Right lobe of liver (tissue), 6 donors: ENCODE measurements at regions not wholly inside any gene's neighbourhood (a gene's known extent, or its start where the extent isn't known, plus 50 kb on each side); places are given as distances from the start of the nearest gene placed in this dataset.

Source experiments
- ATAC-seq, 4 donors: fragments of 200-7000 bp; cut with Tn5 transposase; one replicate each; pipeline ENCODE4 v1.9.1; 2020; ENCODE audit warnings: mild to moderate bottlenecking in 4 of 4, moderate library complexity in 4 of 4
- DNase-seq, 3 donors: peaks; one replicate each; pipeline ENCODE4 v3.0.0-alpha.2; 2020
- H3K27ac ChIP-seq, 3 donors: fragments of 200-600 bp; one replicate each; pipeline ENCODE4 v1.8.0; 2022
- H3K27me3 ChIP-seq, 2 donors: fragments of 200-600 bp; one replicate each; pipeline ENCODE4 v1.8.0; 2022
- H3K36me3 ChIP-seq, 4 donors: fragments of 200-600 bp; sonication (generic) in 1 of 4; one replicate each; pipeline versions ENCODE4 v1.5.1 to v1.8.0; 2017 to 2022; ENCODE audit warnings: control low read depth in 1 of 4
- H3K4me1 ChIP-seq, 4 donors: fragments of 200-600 bp; sonication (generic) in 1 of 4; one replicate each; pipeline versions ENCODE4 v1.5.1 to v1.8.0; 2017 to 2022; ENCODE audit warnings: control low read depth in 1 of 4
- H3K4me3 ChIP-seq, 3 donors: fragments of 200-600 bp; one replicate each; pipeline ENCODE4 v1.8.0; 2022
- H3K9me3 ChIP-seq, 4 donors: fragments of 200-600 bp; sonication (generic) in 1 of 4; one replicate each; pipeline versions ENCODE4 v1.5.1 to v1.8.0; 2017 to 2022; ENCODE audit warnings: control low read depth in 1 of 4
- POLR2A ChIP-seq: fragments of 450-650 bp; IDR thresholded peaks from one replicate; pipeline ENCODE4 v1.6.1; 2017; ENCODE audit warnings: antibody characterized with exemption, mild to moderate bottlenecking
- WGBS: methylation state at CpG from one replicate; pipeline ENCODE4 v1.1.6; 2018; ENCODE audit warnings: low coverage, low lambda C conversion rate; ENCODE audit not compliant: insufficient coverage; ENCODE audit errors: missing lambda C conversion rate; 5-methylcytosine and 5-hydroxymethylcytosine counted together
- intact Hi-C, 2 donors: fragments of 100-400 bp; cut with DNase I; formaldehyde crosslinking; loops; one replicate each; pipeline versions ENCODE4 v1.11.2 to v1.14.1; 2022
- TF ChIP-seq, protein P1 (sequence below), 4 donors: fragments of 200-600 bp in 3 of 4; fragments of 450-650 bp in 1 of 4; IDR thresholded peaks; one replicate each; pipeline versions ENCODE4 v1.5.1 to v1.8.0; 2016 to 2022; ENCODE audit warnings: antibody characterized with exemption in 4 of 4, mild to moderate bottlenecking in 2 of 4
- donor health status: DM: no; HTN: yes; CAD: no.
- donor health status: DM: no; HTN: no; CAD: no.
- donor health status: DM: no; HTN: no; CAD: no.
- donor health status: DM: no; HTN: yes; CAD: no.
- donor health status: DM: no; HTN: yes; CAD: no.

DNA sequence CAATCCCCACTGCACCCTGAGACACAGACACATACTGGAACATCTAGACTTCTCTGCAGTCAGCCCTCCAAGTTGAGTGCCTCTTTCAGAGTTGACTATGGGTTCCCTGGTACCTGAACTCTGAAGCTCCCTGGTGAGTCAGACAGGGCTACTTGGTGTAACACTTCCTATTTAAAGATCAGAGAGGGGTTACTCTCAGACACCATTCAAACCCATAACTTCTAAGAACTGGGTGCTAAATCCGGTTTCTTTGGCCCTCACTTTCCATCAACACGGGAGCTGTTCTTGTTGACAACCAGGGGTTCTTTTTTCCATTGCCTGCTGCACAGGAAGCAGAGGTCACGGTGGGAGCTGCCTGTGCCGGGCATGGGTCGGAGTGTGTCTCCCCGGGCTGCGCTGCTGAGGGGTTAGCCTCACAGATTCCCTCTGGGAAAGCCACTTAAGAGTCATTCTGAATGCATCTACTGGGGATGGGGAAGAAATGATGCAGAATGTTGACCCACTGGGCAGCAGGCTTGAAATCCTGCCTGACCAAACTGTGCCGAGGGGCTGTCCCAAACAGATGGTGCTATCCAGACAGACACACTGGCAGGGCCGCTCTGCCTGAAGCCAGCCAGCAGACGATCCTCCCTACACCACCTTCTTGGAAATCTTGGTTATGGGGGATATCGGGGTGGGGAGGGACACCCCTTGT lies 74.1 kb downstream of the PITPNM2 start:
- Histone ChIP-seq H3K36me3 (no peaks in the 10 kb centered on the region), H3K27me3 (no peaks in the 10 kb centered on the region), H3K4me3 (no peak overlapping the region), H3K27ac (peak overlapping the region in 1 of 3 donors; percentile 2), H3K9me3 (no peaks in the 10 kb centered on the region), H3K4me1 (peaks cover 0 to 18% (median 8%) of the 10 kb centered on the region in 4 donors)
- ATAC-seq (peak in 3 of 4 donors; percentile 20 to 53 (median 37)), DNase-seq (no peak)
- 59% methylated on average over 4 of the region's 11 CpGs for WGBS
- intact Hi-C loops = no loop called here
- TF ChIP-seq, protein P1, sequence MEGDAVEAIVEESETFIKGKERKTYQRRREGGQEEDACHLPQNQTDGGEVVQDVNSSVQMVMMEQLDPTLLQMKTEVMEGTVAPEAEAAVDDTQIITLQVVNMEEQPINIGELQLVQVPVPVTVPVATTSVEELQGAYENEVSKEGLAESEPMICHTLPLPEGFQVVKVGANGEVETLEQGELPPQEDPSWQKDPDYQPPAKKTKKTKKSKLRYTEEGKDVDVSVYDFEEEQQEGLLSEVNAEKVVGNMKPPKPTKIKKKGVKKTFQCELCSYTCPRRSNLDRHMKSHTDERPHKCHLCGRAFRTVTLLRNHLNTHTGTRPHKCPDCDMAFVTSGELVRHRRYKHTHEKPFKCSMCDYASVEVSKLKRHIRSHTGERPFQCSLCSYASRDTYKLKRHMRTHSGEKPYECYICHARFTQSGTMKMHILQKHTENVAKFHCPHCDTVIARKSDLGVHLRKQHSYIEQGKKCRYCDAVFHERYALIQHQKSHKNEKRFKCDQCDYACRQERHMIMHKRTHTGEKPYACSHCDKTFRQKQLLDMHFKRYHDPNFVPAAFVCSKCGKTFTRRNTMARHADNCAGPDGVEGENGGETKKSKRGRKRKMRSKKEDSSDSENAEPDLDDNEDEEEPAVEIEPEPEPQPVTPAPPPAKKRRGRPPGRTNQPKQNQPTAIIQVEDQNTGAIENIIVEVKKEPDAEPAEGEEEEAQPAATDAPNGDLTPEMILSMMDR (IDR thresholded peaks at IDR 0.05) = no peak

DNA sequence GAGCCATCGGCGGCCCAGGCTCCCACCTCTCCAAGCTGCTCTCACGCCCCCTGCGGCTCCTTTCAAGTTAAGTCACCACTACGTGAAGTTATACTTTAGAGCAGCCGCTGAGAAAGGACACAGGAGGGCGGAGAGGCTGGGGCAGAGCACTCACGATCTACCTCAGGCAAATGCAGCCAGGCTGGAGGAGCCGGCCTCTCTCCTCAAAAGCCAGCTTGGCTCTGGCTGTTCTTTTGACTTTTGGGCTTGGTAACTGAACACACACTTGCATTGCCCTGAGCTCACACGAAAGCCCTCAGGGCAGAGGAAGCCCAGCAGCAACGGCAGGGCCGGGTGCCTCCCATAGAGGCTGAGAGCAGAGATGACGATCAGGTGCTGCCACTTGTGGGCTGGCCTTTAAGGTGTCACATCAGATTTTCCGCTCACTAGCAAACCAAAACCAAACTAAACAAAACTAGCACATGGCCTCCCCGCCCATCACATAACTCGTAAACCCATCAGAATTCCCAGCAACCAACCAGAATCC lies 75.2 kb downstream of the PITPNM2 start:
- peak overlapping the region in 2 of 3 donors; percentile 13 to 34 for H3K27ac ChIP-seq
- ATAC-seq (peak; percentile 24 to 61 (median 34)), DNase-seq (no peak)
- WGBS = 82% methylated on average over 2 of the region's 16 CpGs
- H3K9me3 ChIP-seq = no peaks in the 10 kb centered on the region
- intact Hi-C loops = no loop called here
- H3K4me3 ChIP-seq = no peak overlapping the region
- no peak for TF ChIP-seq POLR2A
- TF ChIP-seq, protein P1 (IDR thresholded peaks at IDR 0.05) = no peak
- H3K27me3 ChIP-seq = no peaks in the 10 kb centered on the region
- H3K4me1 ChIP-seq = peaks cover under 1 to 28% (median 16%) of the 10 kb centered on the region in 4 donors
- no peaks in the 10 kb centered on the region for H3K36me3 ChIP-seq

DNA sequence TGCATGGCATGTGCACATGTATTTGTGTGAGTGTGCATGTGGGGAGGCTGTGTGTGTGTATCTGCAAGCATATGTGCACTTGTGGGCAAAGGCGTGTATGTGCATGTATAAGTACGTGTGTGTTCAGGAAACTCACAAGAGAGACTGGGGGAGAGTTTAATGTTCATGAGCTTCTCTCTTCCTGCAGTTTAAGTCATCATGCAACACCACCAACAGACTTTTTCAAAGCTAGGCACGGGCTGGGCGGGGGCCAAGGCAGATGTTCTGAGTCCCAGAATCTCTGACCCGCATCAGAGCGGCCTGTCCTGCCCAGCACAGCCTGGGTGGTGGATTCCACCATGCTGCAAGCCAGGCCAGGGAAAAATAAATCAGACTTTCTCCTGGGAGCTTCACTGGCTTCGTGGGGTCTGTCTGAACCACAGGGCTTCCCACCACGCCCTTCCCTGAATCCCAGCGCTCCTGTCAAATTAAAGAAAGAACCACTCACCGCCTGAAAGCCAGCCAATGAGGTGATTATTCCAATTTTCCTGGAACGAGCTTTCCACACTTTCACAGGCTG lies 75.7 kb downstream of the PITPNM2 start:
- Histone ChIP-seq H3K36me3 (no peaks in the 10 kb centered on the region), H3K4me1 (peaks cover 6 to 34% (median 21%) of the 10 kb centered on the region in 4 donors), H3K4me3 (no peak overlapping the region), H3K27me3 (no peaks in the 10 kb centered on the region), H3K27ac (peak overlapping the region in 2 of 3 donors; percentile 13 to 34), H3K9me3 (no peaks in the 10 kb centered on the region)
- TF ChIP-seq, protein P1 (IDR thresholded peaks at IDR 0.05) = no peak
- no peak for TF ChIP-seq POLR2A
- intact Hi-C loops = no loop called here
- 86% methylated on average over 6 of the region's 11 CpGs for WGBS
- DNase-seq = no peak
- no peak for ATAC-seq

DNA sequence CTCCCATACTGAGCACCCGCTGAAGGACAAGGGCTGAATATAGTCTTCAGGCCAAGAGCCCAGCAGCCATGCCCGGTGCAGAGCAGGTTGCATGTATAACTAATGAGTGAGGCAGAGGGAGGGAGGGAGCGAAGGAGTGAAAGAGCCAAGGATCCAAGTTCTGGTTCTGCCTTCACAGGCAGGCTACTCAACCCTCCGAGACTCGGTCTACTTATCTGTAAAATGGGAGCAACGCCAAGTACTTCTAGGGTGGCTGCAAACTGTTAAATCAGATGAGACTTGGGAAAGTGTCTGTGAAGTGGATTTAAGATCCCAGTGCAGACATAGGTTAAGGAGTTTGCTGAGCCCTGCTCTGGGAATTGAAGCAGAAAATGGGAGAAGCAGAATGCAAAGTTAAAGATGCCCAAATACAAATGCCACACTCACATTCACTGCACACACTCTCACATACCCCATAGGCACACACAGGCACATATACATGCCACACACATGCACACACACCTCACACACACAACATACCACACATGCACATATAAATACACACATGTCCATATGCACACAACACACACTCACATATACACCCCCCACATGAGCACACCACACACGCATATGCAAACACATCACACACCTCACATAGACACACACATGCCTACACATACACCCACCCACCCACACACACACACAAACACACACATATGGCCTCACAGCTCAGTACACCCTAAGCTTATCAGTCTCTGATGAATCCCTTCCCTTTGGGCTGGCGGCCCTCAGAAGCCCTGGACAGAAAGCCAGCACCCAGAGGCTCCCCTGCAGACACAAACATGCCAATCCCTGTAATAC lies 76.7 kb downstream of the PITPNM2 start:
- peaks cover 6 to 42% (median 25%) of the 10 kb centered on the region in 4 donors for H3K4me1 ChIP-seq
- 100% methylated on average over 3 of the region's 8 CpGs for WGBS
- no peak for TF ChIP-seq POLR2A
- TF ChIP-seq, protein P1 (IDR thresholded peaks at IDR 0.05) = no peak
- ATAC-seq = no peak
- no peak overlapping the region for H3K4me3 ChIP-seq
- intact Hi-C loops = no loop called here
- H3K36me3 ChIP-seq = no peaks in the 10 kb centered on the region
- no peaks in the 10 kb centered on the region for H3K27me3 ChIP-seq
- H3K9me3 ChIP-seq = no peaks in the 10 kb centered on the region
- no peak for DNase-seq
- H3K27ac ChIP-seq = no peak overlapping the region
